MM.1S (cell line): ENCODE measurements at regions not wholly inside any gene's neighbourhood (a gene's known extent, or its start where the extent isn't known, plus 50 kb on each side); places are given as distances from the start of the nearest gene placed in this dataset.

Source experiments
- CTCF ChIP-seq: fragments of 300-600 bp; sonication (generic); IDR thresholded peaks from 2 replicates; pipeline ENCODE4 v1.5.1; 2016; ENCODE audit warnings: antibody characterized with exemption, low read length, mixed read lengths
- EZH2 ChIP-seq: fragments of 300-600 bp; sonication (generic); optimal IDR thresholded peaks from 2 replicates; pipeline ENCODE3; 2017; ENCODE audit warnings: low read depth, mild to moderate bottlenecking, antibody characterized with exemption, low read length, mixed read lengths
- EZH2phosphoT487 ChIP-seq: fragments of 300-600 bp; sonication (generic); IDR thresholded peaks from 2 replicates; pipeline ENCODE4 v1.6.1; 2018; ENCODE audit warnings: antibody characterized with exemption, low read length

- TF ChIP-seq CTCF (no peak), EZH2phosphoT487 (no peak), EZH2 (no peak)
Measured at GRCh38 chr13:85626603-85627002, 172.6 kb downstream of the SLITRK6 start.
